OCI-LY1 (cell line): ENCODE measurements at regions not wholly inside any gene's neighbourhood (a gene's known extent, or its start where the extent isn't known, plus 50 kb on each side); places are given as distances from the start of the nearest gene placed in this dataset.

Experiments
- CTCF ChIP-seq: fragments of 200-600 bp; sonication (generic), shearing (Covaris generic); IDR thresholded peaks from 2 replicates; pipeline ENCODE4 v1.5.1; 2017; ENCODE audit warnings: mild to moderate bottlenecking, antibody characterized with exemption, low read length, moderate library complexity, mixed read lengths
- EZH2 ChIP-seq: fragments of 200-600 bp; sonication (generic), shearing (Covaris generic); IDR thresholded peaks from 2 replicates; pipeline ENCODE4 v1.8.0; 2017; ENCODE audit warnings: borderline replicate concordance, mixed run types, mild to moderate bottlenecking, antibody characterized with exemption, low read length, moderate library complexity, mixed read lengths

- TF ChIP-seq CTCF (no peak), EZH2 (no peak)
These were observed 70.1 kb upstream of the KRR1 start for GRCh38 chr12:75581515-75581914.
